ENCODE measurements at regions not wholly inside any gene's neighbourhood (a gene's known extent, or its start where the extent isn't known, plus 50 kb on each side); places are given as distances from the start of the nearest gene placed in this dataset.
A peak's percentile ranks its signal among the peaks of the same experiment; 100 is the strongest.

- no peak overlapping the region for H3K4me3 ChIP-seq (ENCODE audit: control insufficient read depth, low read depth, low read length)
- no peak for DNase-seq (ENCODE audit: low read depth)
- no peak for TF ChIP-seq CTCF (IDR thresholded peaks at IDR 0.05; ENCODE audit: control insufficient read depth, insufficient read depth, low read depth, low read length, missing control alignments)
Measured at GRCh38 chr6:21423106-21423854, 170.3 kb upstream of the SOX4 start.

- DNase-seq (ENCODE audit: low read depth): peak; percentile 14
- no peak overlapping the region for H3K4me3 ChIP-seq (ENCODE audit: control insufficient read depth, low read depth, low read length)
Measured at GRCh38 chr6:21426841-21427490, 166.6 kb upstream of the SOX4 start.

GRCh38 chr6:21429291-21429690 is 164.3 kb upstream of the SOX4 start:
- H3K4me3 ChIP-seq (ENCODE audit: control insufficient read depth, low read depth, low read length): no peak overlapping the region
- no peak for TF ChIP-seq CTCF (IDR thresholded peaks at IDR 0.05; ENCODE audit: control insufficient read depth, insufficient read depth, low read depth, low read length, missing control alignments)
- DNase-seq (ENCODE audit: low read depth): no peak

More at GRCh38 chr6:21426841-21427490, 166.6 kb upstream of the SOX4 start:
- no peak for TF ChIP-seq CTCF (IDR thresholded peaks at IDR 0.05; ENCODE audit: control insufficient read depth, insufficient read depth, low read depth, low read length, missing control alignments)

- no peak overlapping the region for H3K4me3 ChIP-seq (ENCODE audit: control insufficient read depth, low read depth, low read length)
- TF ChIP-seq CTCF (IDR thresholded peaks at IDR 0.05; ENCODE audit: control insufficient read depth, insufficient read depth, low read depth, low read length, missing control alignments): no peak
- DNase-seq (ENCODE audit: low read depth): no peak
Measured at GRCh38 chr6:21431526-21431925, 162.0 kb upstream of the SOX4 start.

GRCh38 chr6:21436625-21437024 is 156.9 kb upstream of the SOX4 start:
- no peak overlapping the region for H3K4me3 ChIP-seq (ENCODE audit: control insufficient read depth, low read depth, low read length)
- no peak for DNase-seq (ENCODE audit: low read depth)
- TF ChIP-seq CTCF (IDR thresholded peaks at IDR 0.05; ENCODE audit: control insufficient read depth, insufficient read depth, low read depth, low read length, missing control alignments): no peak

- no peak for TF ChIP-seq CTCF (IDR thresholded peaks at IDR 0.05; ENCODE audit: control insufficient read depth, insufficient read depth, low read depth, low read length, missing control alignments)
- no peak for DNase-seq (ENCODE audit: low read depth)
- H3K4me3 ChIP-seq (ENCODE audit: control insufficient read depth, low read depth, low read length): no peak overlapping the region
Measured at GRCh38 chr6:21437581-21437980, 156.0 kb upstream of the SOX4 start.
